Fibroblast of villous mesenchyme (primary cell): ENCODE measurements at regions not wholly inside any gene's neighbourhood (a gene's known extent, or its start where the extent isn't known, plus 50 kb on each side); places are given as distances from the start of the nearest gene placed in this dataset.

Source experiments
- DNase-seq: peaks from one replicate; pipeline ENCODE4 v3.0.0-alpha.2; 2010; ENCODE audit warnings: low read depth
- H3K4me3 ChIP-seq: 2 replicates; pipeline ENCODE4 v1.5.1; 2011; ENCODE audit warnings: low read depth, mild to moderate bottlenecking, low read length
- CTCF ChIP-seq: IDR thresholded peaks from 2 replicates; pipeline ENCODE4 v1.5.1; 2012; ENCODE audit warnings: low read depth, mild to moderate bottlenecking, low read length; ENCODE audit not compliant: insufficient read depth

GRCh38 chr11:2083411-2083810 is 55.8 kb downstream of the IGF2 start:
- TF ChIP-seq CTCF, result no peak
- H3K4me3 ChIP-seq, result no peak overlapping the region

GRCh38 chr11:2077061-2077802 is 62.0 kb downstream of the IGF2 start:
- H3K4me3 ChIP-seq, result no peak overlapping the region
- peak; percentile 63 for DNase-seq
- no peak for TF ChIP-seq CTCF

More at GRCh38 chr11:2083411-2083810, 55.8 kb downstream of the IGF2 start:
- no peak for DNase-seq

- TF ChIP-seq CTCF, result no peak
- DNase-seq, result no peak
- H3K4me3 ChIP-seq, result no peak overlapping the region
Observed at GRCh38 chr11:2076441-2076840, 62.7 kb downstream of the IGF2 start.

- H3K4me3 ChIP-seq, result no peak overlapping the region
- peak; percentile 10 for TF ChIP-seq CTCF
- DNase-seq, result no peak
Observed at GRCh38 chr11:2074266-2074825, 64.8 kb downstream of the IGF2 start.

GRCh38 chr11:2072551-2073261 is 66.5 kb downstream of the IGF2 start:
- DNase-seq, result peak; percentile 42
- TF ChIP-seq CTCF, result no peak
- H3K4me3 ChIP-seq, result no peak overlapping the region

DNA sequence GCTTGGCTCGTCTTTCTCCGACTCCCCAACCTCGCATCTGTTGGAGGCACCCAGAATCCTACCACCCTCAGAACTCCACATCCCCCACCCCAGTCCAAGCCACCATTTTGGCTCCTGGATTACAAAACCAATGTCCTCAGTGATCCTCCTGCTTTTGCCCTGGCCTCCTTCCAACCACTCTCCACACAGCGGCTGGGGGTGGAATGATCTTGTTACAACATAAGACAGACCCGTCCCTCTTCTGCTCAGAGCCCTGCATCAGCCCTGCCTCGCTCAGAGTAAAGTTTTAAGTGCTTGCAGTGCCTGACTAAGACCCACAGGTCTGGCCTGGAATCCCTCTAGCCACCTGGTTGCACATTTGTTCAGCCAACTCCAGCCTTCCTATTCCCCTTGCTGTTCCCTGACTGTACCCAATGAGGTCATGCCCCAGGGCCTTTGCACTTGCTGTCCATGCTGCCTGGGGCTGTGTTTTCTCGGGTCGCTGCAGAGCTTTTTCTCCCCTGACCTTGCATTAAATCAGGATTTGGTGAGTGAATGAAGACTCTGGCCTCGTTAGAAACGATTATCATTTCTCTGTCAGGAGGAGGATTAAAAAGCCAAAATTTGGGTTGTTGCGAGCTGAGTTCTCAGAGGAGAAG is 67.3 kb downstream of the IGF2 start:
- no peak for TF ChIP-seq CTCF
- no peak overlapping the region for H3K4me3 ChIP-seq
- DNase-seq, result peak; percentile 31
